Fibroblast of villous mesenchyme (primary cell): ENCODE measurements at regions not wholly inside any gene's neighbourhood (a gene's known extent, or its start where the extent isn't known, plus 50 kb on each side); places are given as distances from the start of the nearest gene placed in this dataset.

Experiments used
- DNase-seq: peaks from one replicate; pipeline ENCODE4 v3.0.0-alpha.2; 2010; ENCODE audit warnings: low read depth
- H3K4me3 ChIP-seq: 2 replicates; pipeline ENCODE4 v1.5.1; 2011; ENCODE audit warnings: low read depth, mild to moderate bottlenecking, low read length
- TF ChIP-seq, protein P1 (sequence below): IDR thresholded peaks from 2 replicates; pipeline ENCODE4 v1.5.1; 2012; ENCODE audit warnings: low read depth, mild to moderate bottlenecking, low read length; ENCODE audit not compliant: insufficient read depth

DNA sequence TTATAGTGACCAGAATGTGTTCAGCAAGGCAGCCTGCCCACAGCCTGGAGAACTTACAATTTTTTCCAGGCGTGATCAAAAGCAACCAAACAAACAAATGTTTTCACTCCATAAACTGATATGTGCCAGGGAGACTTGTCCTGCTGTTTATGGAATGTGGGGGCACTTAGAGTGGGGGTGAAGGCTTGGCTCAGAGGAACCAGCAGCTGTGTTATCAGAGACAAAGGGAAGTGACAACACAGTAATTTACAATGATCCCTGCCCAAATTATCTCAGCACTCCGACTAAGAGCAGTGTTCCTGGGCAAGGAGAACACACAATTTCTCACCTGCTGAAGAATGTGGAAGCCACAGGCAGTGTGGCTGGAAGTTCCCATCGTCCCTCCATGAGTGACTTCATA is 429.1 kb upstream of the IRX4 start:
- H3K4me3 ChIP-seq = no peak overlapping the region
- TF ChIP-seq, protein P1, sequence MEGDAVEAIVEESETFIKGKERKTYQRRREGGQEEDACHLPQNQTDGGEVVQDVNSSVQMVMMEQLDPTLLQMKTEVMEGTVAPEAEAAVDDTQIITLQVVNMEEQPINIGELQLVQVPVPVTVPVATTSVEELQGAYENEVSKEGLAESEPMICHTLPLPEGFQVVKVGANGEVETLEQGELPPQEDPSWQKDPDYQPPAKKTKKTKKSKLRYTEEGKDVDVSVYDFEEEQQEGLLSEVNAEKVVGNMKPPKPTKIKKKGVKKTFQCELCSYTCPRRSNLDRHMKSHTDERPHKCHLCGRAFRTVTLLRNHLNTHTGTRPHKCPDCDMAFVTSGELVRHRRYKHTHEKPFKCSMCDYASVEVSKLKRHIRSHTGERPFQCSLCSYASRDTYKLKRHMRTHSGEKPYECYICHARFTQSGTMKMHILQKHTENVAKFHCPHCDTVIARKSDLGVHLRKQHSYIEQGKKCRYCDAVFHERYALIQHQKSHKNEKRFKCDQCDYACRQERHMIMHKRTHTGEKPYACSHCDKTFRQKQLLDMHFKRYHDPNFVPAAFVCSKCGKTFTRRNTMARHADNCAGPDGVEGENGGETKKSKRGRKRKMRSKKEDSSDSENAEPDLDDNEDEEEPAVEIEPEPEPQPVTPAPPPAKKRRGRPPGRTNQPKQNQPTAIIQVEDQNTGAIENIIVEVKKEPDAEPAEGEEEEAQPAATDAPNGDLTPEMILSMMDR = no peak
- no peak for DNase-seq

DNA sequence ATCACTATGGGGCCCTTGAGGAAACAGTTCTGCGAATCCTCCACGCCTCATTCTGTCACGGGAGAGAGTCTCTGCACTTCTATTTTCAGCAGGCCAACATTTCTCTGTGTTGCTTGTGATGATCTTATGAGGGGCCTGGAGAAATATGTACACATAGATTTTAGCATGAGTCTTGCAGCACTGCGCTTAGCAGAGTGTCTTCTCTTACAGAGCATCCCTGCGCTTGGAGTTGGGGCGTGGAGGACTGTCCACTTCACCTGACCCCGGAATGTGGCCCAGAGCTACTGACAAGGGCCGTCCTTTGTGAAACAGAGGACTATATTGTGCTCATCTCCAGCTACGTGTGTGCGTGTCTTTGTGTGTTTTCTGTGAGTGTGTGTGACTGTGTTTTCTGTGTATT is 428.2 kb upstream of the IRX4 start:
- TF ChIP-seq, protein P1 = no peak
- DNase-seq = no peak
- no peak overlapping the region for H3K4me3 ChIP-seq

DNA sequence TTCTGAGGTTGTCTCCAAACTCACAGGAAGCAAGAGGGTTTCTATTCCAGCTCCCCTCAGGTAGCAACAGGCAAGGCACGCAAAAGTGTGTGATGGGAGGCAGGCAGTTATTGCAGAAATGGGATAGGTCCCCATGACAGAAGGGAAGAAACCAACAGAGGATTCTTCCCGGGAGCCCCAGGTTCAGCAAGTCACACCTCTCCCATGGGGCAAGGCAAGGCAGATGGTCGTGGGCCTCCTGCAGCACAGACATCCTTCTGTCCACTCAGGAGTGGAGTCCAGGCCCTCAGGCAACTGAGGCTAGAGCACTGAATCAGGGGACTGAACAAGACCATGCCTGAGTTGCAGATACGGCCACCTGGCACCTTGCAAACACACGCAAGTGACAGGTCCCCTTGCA is 424.9 kb upstream of the IRX4 start:
- TF ChIP-seq, protein P1 = no peak
- no peak overlapping the region for H3K4me3 ChIP-seq

DNA sequence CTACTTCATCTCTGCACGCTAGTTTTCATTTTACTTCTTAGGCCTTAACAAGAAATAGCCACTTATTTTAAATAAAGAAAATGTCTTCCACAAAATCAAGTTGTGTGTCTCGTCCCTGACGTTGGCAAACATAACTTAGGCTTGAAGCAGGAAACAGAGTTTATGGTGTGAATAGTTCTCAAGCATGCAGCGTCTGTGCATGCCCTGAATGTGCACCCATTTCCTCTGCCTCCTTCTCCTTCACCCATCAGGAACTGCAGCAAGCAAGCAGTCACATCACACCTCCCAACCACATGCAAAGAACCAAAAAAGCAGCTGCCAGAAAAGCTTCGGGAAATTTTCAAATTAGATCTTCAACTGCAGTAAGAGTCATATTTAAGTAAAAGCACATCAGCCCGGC is 424.0 kb upstream of the IRX4 start:
- H3K4me3 ChIP-seq = no peak overlapping the region
- TF ChIP-seq, protein P1 = no peak
- DNase-seq = no peak

More for the DNA sequence above, 424.9 kb upstream of the IRX4 start:
- DNase-seq = no peak

DNA sequence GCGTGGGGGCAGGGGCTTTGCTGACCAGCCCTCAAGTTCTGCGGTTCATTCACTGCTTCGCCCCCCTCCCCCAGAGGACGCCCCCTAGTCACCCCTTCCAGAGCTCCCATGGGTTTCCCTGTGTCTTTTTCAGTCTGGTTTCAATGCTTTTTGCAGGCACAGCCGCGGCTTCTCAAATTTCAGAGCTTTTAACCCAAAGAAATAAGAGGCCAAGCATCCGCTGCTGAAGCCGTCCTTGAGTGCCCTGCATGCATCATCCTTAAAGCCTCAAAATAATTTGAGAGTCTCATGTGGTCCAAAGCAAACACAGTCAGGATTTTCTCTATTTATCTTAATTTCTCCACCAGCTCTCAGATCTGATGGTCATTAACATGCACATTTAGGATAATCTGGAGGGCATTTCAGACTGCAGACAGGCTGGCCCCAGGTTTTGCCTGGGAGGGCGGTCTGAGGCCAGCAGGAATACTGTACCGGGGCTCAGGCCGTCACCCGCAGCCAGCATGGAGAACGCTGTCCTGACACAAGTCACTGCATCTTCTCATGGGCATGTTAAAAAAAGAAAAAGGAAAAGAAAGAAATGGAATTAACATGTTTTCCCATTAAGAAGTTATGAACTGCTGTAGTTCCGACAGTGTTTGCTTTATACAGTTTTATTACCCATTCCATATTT is 420.8 kb upstream of the IRX4 start:
- H3K4me3 ChIP-seq = no peak overlapping the region
- TF ChIP-seq, protein P1 = no peak
- no peak for DNase-seq

DNA sequence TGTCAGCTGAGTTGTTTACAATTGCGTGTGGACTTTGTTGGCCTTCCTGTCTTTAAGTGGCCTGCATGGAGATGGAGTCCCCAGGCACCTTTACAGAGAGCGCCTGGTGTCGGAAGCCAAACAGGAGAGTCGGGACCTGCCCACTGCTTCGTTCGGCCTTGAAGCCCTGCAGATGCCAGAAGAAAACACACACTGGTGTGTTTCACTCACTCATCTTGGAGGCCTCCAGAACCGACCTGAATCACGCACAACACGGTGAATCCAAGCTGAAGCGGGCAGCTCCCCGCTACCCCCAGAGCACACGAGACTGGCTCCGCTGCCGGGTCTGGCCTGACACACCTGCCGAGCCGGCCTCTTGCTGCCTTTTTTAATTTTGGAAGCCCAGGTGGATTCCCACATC is 419.4 kb upstream of the IRX4 start:
- H3K4me3 ChIP-seq = no peak overlapping the region
- TF ChIP-seq, protein P1 = no peak
- no peak for DNase-seq
